ENCODE measurements at regions not wholly inside any gene's neighbourhood (a gene's known extent, or its start where the extent isn't known, plus 50 kb on each side); places are given as distances from the start of the nearest gene placed in this dataset.

- TF ChIP-seq, protein P1, sequence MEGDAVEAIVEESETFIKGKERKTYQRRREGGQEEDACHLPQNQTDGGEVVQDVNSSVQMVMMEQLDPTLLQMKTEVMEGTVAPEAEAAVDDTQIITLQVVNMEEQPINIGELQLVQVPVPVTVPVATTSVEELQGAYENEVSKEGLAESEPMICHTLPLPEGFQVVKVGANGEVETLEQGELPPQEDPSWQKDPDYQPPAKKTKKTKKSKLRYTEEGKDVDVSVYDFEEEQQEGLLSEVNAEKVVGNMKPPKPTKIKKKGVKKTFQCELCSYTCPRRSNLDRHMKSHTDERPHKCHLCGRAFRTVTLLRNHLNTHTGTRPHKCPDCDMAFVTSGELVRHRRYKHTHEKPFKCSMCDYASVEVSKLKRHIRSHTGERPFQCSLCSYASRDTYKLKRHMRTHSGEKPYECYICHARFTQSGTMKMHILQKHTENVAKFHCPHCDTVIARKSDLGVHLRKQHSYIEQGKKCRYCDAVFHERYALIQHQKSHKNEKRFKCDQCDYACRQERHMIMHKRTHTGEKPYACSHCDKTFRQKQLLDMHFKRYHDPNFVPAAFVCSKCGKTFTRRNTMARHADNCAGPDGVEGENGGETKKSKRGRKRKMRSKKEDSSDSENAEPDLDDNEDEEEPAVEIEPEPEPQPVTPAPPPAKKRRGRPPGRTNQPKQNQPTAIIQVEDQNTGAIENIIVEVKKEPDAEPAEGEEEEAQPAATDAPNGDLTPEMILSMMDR (IDR thresholded peaks at IDR 0.05) = no peak
- TF ChIP-seq POLR2A (IDR thresholded peaks at IDR 0.05) = no peak
These were observed 375.0 kb upstream of the RBFOX1 start for GRCh38 chr16:6957681-6958080.
